ENCODE measurements at regions not wholly inside any gene's neighbourhood (a gene's known extent, or its start where the extent isn't known, plus 50 kb on each side); places are given as distances from the start of the nearest gene placed in this dataset.

DNA sequence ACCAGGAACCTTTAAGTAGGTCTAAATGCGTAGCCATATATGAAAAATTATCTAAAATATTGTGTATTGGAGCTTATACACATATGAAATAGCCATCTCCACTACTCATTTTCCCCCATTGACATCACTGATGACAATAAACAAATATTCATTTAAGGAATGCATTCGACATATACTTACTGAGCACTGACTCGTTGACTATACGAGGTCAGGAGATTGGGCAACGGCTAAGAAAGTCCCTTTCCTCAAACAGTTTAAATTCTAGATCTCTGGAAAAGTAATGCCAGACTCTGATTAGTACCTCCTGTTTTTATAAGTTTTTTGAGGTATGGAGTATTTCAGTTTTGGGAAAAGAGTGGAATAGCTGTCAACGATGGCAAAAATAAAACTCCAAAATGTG, 139.4 kb upstream of the DIO2 start:
- H3K27ac ChIP-seq (ENCODE audit: low read depth in 2 of 2, low read length in 1 of 2), result no peak overlapping the region
- WGBS (ENCODE audit: low lambda C conversion rate), result 28% methylated on average over 6 of the region's 6 CpGs
- no peaks in the 10 kb centered on the region for H3K9me3 ChIP-seq
- H4K20me1 ChIP-seq (ENCODE audit: insufficient read depth), result no peaks in the 10 kb centered on the region
- TF ChIP-seq YY1 (IDR thresholded peaks at IDR 0.05; ENCODE audit: low read depth) (no peak), MXI1 (IDR thresholded peaks at IDR 0.05; ENCODE audit: low read depth, low read length) (no peak), FOSL2 (IDR thresholded peaks at IDR 0.05; ENCODE audit: borderline replicate concordance, low read depth) (no peak), MEF2A (IDR thresholded peaks at IDR 0.05; ENCODE audit: borderline replicate concordance, low read depth) (no peak), JUND (IDR thresholded peaks at IDR 0.05) (no peak), GATA2 (CRISPR knock-in tag; IDR thresholded peaks at IDR 0.05) (no peak), GABPA (IDR thresholded peaks at IDR 0.05; ENCODE audit: low read depth) (no peak), RAD21 (IDR thresholded peaks at IDR 0.05; ENCODE audit: low read length) (no peak)
- TF ChIP-seq, protein P1, sequence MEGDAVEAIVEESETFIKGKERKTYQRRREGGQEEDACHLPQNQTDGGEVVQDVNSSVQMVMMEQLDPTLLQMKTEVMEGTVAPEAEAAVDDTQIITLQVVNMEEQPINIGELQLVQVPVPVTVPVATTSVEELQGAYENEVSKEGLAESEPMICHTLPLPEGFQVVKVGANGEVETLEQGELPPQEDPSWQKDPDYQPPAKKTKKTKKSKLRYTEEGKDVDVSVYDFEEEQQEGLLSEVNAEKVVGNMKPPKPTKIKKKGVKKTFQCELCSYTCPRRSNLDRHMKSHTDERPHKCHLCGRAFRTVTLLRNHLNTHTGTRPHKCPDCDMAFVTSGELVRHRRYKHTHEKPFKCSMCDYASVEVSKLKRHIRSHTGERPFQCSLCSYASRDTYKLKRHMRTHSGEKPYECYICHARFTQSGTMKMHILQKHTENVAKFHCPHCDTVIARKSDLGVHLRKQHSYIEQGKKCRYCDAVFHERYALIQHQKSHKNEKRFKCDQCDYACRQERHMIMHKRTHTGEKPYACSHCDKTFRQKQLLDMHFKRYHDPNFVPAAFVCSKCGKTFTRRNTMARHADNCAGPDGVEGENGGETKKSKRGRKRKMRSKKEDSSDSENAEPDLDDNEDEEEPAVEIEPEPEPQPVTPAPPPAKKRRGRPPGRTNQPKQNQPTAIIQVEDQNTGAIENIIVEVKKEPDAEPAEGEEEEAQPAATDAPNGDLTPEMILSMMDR (IDR thresholded peaks at IDR 0.05), result no peak
- no peaks in the 10 kb centered on the region for H3K9me2 ChIP-seq
- ChIA-PET CTCF (no interaction called here), POLR2A (no interaction called here)
- H3F3A ChIP-seq (replicated peaks; ENCODE audit: insufficient read depth), result no peaks in the 10 kb centered on the region
- no peak for DNase-seq
- no peaks in the 10 kb centered on the region for H3K36me3 ChIP-seq (replicated peaks in 1 of 2; ENCODE audit: control insufficient read depth in 1 of 2, insufficient read depth in 2 of 2, low read length in 1 of 2)
- no peaks in the 10 kb centered on the region for H3K27me3 ChIP-seq (ENCODE audit: insufficient read depth)
- no peak overlapping the region for H3K4me3 ChIP-seq (ENCODE audit: low read depth in 2 of 2, low read length in 1 of 2)
- no peaks in the 10 kb centered on the region for H3K79me2 ChIP-seq (ENCODE audit: insufficient read depth)
- H3K4me2 ChIP-seq, result no peak overlapping the region
- H3K9ac ChIP-seq, result no peak overlapping the region
- H2AFZ ChIP-seq (ENCODE audit: low read depth), result no peak overlapping the region
- H3K4me1 ChIP-seq (ENCODE audit: control insufficient read depth in 1 of 2, insufficient read depth in 2 of 2, low read depth in 1 of 2, low read length in 1 of 2), result no peaks in the 10 kb centered on the region

DNA sequence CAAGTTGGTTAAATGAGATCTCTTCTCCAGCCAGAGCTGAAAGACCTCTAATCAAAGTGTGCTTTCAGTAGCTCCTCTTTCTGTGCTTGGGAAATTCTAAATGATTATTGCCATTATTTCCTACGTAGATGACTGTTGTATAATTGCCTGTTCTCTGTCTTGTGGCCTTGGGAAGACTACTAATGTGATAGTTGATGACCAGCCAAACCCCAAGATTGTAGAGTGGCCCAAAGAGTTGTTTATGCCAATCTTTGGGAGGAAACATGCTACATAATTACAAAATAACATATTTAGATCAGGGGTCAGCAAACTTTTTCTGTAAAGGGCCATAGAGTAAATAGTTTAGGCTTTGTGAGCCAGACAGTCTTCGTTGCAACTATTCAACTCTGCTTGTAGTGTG, 135.1 kb upstream of the DIO2 start:
- Histone ChIP-seq H3K27me3 (ENCODE audit: insufficient read depth) (no peaks in the 10 kb centered on the region), H4K20me1 (ENCODE audit: insufficient read depth) (no peaks in the 10 kb centered on the region), H2AFZ (ENCODE audit: low read depth) (no peak overlapping the region), H3K9me3 (no peaks in the 10 kb centered on the region), H3K4me3 (ENCODE audit: low read depth in 2 of 2, low read length in 1 of 2) (no peak overlapping the region), H3K79me2 (ENCODE audit: insufficient read depth) (no peaks in the 10 kb centered on the region), H3K4me1 (ENCODE audit: control insufficient read depth in 1 of 2, insufficient read depth in 2 of 2, low read depth in 1 of 2, low read length in 1 of 2) (no peaks in the 10 kb centered on the region), H3F3A (replicated peaks; ENCODE audit: insufficient read depth) (no peaks in the 10 kb centered on the region), H3K9ac (no peak overlapping the region), H3K27ac (ENCODE audit: low read depth in 2 of 2, low read length in 1 of 2) (no peak overlapping the region), H3K4me2 (no peak overlapping the region), H3K9me2 (no peaks in the 10 kb centered on the region), H3K36me3 (replicated peaks in 1 of 2; ENCODE audit: control insufficient read depth in 1 of 2, insufficient read depth in 2 of 2, low read length in 1 of 2) (no peaks in the 10 kb centered on the region)
- no peak for TF ChIP-seq FOXM1 (IDR thresholded peaks at IDR 0.05; ENCODE audit: low read depth)
- ChIA-PET CTCF (interaction anchor here (2.7 kb wide), 1 partner anchor 10 kb away, joined by 9 read pairs; no protein-coding TSS in a partner anchor), POLR2A (no interaction called here)
- 59% methylated on average over 2 of the region's 2 CpGs for WGBS (ENCODE audit: low lambda C conversion rate)
- no peak for DNase-seq

DNA sequence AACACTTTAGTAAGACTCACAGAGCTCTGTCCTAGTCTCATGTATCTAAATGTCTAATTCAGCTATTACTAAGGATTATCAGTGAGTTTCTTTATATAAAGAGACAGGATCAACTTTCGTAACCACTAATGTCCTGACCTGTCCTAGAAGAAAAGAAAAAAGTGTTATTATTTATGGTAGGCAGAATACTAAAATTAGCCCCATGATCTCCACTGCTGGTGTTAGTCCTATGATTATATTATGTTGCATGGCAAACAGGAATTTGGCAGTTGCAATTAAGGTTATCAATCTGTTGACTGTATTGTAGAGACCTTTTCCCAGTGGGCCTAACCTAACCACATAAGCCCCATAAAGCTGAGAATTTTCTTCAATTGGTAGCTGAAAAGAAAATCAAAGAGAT, 132.9 kb upstream of the DIO2 start:
- no peak for DNase-seq
- Histone ChIP-seq H3K27me3 (ENCODE audit: insufficient read depth) (no peaks in the 10 kb centered on the region), H3K9me3 (no peaks in the 10 kb centered on the region), H2AFZ (ENCODE audit: low read depth) (no peak overlapping the region), H3F3A (replicated peaks; ENCODE audit: insufficient read depth) (no peaks in the 10 kb centered on the region), H3K4me3 (ENCODE audit: low read depth in 2 of 2, low read length in 1 of 2) (no peak overlapping the region), H3K36me3 (replicated peaks in 1 of 2; ENCODE audit: control insufficient read depth in 1 of 2, insufficient read depth in 2 of 2, low read length in 1 of 2) (no peaks in the 10 kb centered on the region), H3K79me2 (ENCODE audit: insufficient read depth) (no peaks in the 10 kb centered on the region), H4K20me1 (ENCODE audit: insufficient read depth) (no peaks in the 10 kb centered on the region), H3K4me2 (no peak overlapping the region), H3K9me2 (no peaks in the 10 kb centered on the region), H3K9ac (no peak overlapping the region), H3K27ac (ENCODE audit: low read depth in 2 of 2, low read length in 1 of 2) (no peak overlapping the region), H3K4me1 (ENCODE audit: control insufficient read depth in 1 of 2, insufficient read depth in 2 of 2, low read depth in 1 of 2, low read length in 1 of 2) (no peaks in the 10 kb centered on the region)
- CTCF ChIA-PET, result no interaction called here
- POLR2A ChIA-PET, result no interaction called here
- WGBS (ENCODE audit: low lambda C conversion rate), result 80% methylated on average over 1 of the region's 1 CpG
- TF ChIP-seq, protein P2, sequence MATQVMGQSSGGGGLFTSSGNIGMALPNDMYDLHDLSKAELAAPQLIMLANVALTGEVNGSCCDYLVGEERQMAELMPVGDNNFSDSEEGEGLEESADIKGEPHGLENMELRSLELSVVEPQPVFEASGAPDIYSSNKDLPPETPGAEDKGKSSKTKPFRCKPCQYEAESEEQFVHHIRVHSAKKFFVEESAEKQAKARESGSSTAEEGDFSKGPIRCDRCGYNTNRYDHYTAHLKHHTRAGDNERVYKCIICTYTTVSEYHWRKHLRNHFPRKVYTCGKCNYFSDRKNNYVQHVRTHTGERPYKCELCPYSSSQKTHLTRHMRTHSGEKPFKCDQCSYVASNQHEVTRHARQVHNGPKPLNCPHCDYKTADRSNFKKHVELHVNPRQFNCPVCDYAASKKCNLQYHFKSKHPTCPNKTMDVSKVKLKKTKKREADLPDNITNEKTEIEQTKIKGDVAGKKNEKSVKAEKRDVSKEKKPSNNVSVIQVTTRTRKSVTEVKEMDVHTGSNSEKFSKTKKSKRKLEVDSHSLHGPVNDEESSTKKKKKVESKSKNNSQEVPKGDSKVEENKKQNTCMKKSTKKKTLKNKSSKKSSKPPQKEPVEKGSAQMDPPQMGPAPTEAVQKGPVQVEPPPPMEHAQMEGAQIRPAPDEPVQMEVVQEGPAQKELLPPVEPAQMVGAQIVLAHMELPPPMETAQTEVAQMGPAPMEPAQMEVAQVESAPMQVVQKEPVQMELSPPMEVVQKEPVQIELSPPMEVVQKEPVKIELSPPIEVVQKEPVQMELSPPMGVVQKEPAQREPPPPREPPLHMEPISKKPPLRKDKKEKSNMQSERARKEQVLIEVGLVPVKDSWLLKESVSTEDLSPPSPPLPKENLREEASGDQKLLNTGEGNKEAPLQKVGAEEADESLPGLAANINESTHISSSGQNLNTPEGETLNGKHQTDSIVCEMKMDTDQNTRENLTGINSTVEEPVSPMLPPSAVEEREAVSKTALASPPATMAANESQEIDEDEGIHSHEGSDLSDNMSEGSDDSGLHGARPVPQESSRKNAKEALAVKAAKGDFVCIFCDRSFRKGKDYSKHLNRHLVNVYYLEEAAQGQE (IDR thresholded peaks at IDR 0.05; ENCODE audit: low read depth, low read length), result no peak
- no peak for TF ChIP-seq TEAD4 (IDR thresholded peaks at IDR 0.05; ENCODE audit: borderline replicate concordance, insufficient read depth)
- TF ChIP-seq, protein P3, sequence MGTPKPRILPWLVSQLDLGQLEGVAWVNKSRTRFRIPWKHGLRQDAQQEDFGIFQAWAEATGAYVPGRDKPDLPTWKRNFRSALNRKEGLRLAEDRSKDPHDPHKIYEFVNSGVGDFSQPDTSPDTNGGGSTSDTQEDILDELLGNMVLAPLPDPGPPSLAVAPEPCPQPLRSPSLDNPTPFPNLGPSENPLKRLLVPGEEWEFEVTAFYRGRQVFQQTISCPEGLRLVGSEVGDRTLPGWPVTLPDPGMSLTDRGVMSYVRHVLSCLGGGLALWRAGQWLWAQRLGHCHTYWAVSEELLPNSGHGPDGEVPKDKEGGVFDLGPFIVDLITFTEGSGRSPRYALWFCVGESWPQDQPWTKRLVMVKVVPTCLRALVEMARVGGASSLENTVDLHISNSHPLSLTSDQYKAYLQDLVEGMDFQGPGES (IDR thresholded peaks at IDR 0.05; ENCODE audit: low read depth, low read length), result no peak
- TF ChIP-seq SMC3 (IDR thresholded peaks at IDR 0.05; ENCODE audit: low read depth, low read length), result no peak
- TF ChIP-seq RFX5 (IDR thresholded peaks at IDR 0.05; ENCODE audit: low read length), result no peak
- no peak for TF ChIP-seq ELF1 (IDR thresholded peaks at IDR 0.05)
- no peak for TF ChIP-seq TCF12 (IDR thresholded peaks at IDR 0.05)
- no peak for TF ChIP-seq RAD21 (IDR thresholded peaks at IDR 0.05; ENCODE audit: low read length)
- TF ChIP-seq POLR2AphosphoS5 (IDR thresholded peaks at IDR 0.05; ENCODE audit: low read depth, low read length), result no peak
- no peak for TF ChIP-seq GABPA (IDR thresholded peaks at IDR 0.05; ENCODE audit: low read depth)
- no peak for TF ChIP-seq EZH2phosphoT487 (IDR thresholded peaks at IDR 0.05; ENCODE audit: borderline replicate concordance, low read depth)
- TF ChIP-seq YY1 (IDR thresholded peaks at IDR 0.05; ENCODE audit: low read depth), result no peak
